Kidney (tissue), 13 donors: ENCODE measurements at regions not wholly inside any gene's neighbourhood (a gene's known extent, or its start where the extent isn't known, plus 50 kb on each side); places are given as distances from the start of the nearest gene placed in this dataset.
A peak's percentile ranks its signal among the peaks of the same experiment; 100 is the strongest.
"Not testable (repeated sequence)": the region's sequence is repeated elsewhere in the genome, so short reads cannot be mapped to it uniquely, and the experiment has no call there.

Experiments
- DNase-seq, 5 donors: peaks; one replicate each; pipeline ENCODE4 v3.0.0-alpha.2; 2013 to 2020
- FAIRE-seq: peaks from 2 replicates; lab custom pipeline; 2012; peaks lifted over from hg19 to GRCh38; lab: Jason Lieb, UNC
- H3K27ac ChIP-seq, 2 donors: one replicate each; pipeline ENCODE4 v1.7.0; 2013; ENCODE audit warnings: low read depth in 2 of 2, low read length in 2 of 2, inconsistent platforms in 1 of 2
- H3K27me3 ChIP-seq: one replicate; pipeline ENCODE4 v1.7.1; 2013; ENCODE audit warnings: low read length, inconsistent platforms; ENCODE audit not compliant: control insufficient read depth, insufficient read depth
- H3K36me3 ChIP-seq, 3 donors: one replicate each; pipeline versions ENCODE4 v1.7.0 to v1.7.1; 2013; ENCODE audit warnings: low read length in 3 of 3, control low read depth in 1 of 3, inconsistent platforms in 1 of 3; ENCODE audit not compliant: insufficient read depth in 3 of 3, control insufficient read depth in 2 of 3
- H3K4me1 ChIP-seq, 3 donors: one replicate each; pipeline versions ENCODE4 v1.7.0 to v1.7.1; 2013; ENCODE audit warnings: low read length in 3 of 3, inconsistent platforms in 1 of 3, low read depth in 1 of 3; ENCODE audit not compliant: control insufficient read depth in 2 of 3, insufficient read depth in 2 of 3
- H3K4me3 ChIP-seq, 3 donors: one replicate each; pipeline versions ENCODE4 v1.7.0 to v1.8.1; 2013; ENCODE audit warnings: low read length in 3 of 3, control low read depth in 1 of 3, inconsistent platforms in 1 of 3
- H3K9ac ChIP-seq, 3 donors: one replicate each; pipeline versions ENCODE4 v1.7.0 to v1.7.1; 2013; ENCODE audit warnings: low read length in 3 of 3, control low read depth in 1 of 3, inconsistent platforms in 1 of 3
- H3K9me3 ChIP-seq, 3 donors: one replicate each; pipeline versions ENCODE4 v1.7.0 to v1.7.1; 2013; ENCODE audit warnings: low read length in 3 of 3, control low read depth in 1 of 3, inconsistent platforms in 1 of 3; ENCODE audit not compliant: control insufficient read depth in 2 of 3, insufficient read depth in 1 of 3
- CTCF ChIP-seq: IDR thresholded peaks from 3 replicates; pipeline ENCODE4 v1.5.1; 2012; ENCODE audit warnings: mild to moderate bottlenecking, moderate library complexity, borderline replicate concordance; ENCODE audit not compliant: insufficient read depth; ENCODE audit errors: extremely low read depth
- intact Hi-C: fragments of 100-400 bp; cut with DNase I; formaldehyde crosslinking; loops from one replicate; pipeline ENCODE4 v1.11.1; 2022
- donor health status: control.
- donor health status: control.
- donor health status: control.
- donor health status: control.
- donor health status: control.
- donor health status: DM: yes; HTN: yes; CAD: no.
- donor health status: Normal renal cell carcinoma (clear cell type).

GRCh38 chr10:3375505-3375904, 202.9 kb upstream of the PITRM1 start:
- Histone ChIP-seq H3K9ac (no peak overlapping the region), H3K27me3 (no peaks in the 10 kb centered on the region), H3K36me3 (no peaks in the 10 kb centered on the region), H3K4me3 (no peak overlapping the region), H3K27ac (no peak overlapping the region), H3K9me3 (no peaks in the 10 kb centered on the region), H3K4me1 (no peaks in the 10 kb centered on the region)
- TF ChIP-seq CTCF = no peak
- intact Hi-C loops = no loop called here
- FAIRE-seq (no peak), DNase-seq (peak in 1 of 5 donors; percentile 22)

- no peaks in the 10 kb centered on the region for H3K36me3 ChIP-seq
- no peak overlapping the region for H3K9ac ChIP-seq
- FAIRE-seq (no peak), DNase-seq (no peak)
- H3K9me3 ChIP-seq = no peaks in the 10 kb centered on the region
- intact Hi-C loops = no loop called here
- H3K4me3 ChIP-seq = no peak overlapping the region
- no peaks in the 10 kb centered on the region for H3K4me1 ChIP-seq
- TF ChIP-seq CTCF = no peak
- no peak overlapping the region for H3K27ac ChIP-seq
- no peaks in the 10 kb centered on the region for H3K27me3 ChIP-seq
Observed at GRCh38 chr10:3374914-3375313, 202.3 kb upstream of the PITRM1 start.

- H3K9ac ChIP-seq, H3K4me1 ChIP-seq, H3K36me3 ChIP-seq, H3K9me3 ChIP-seq, H3K27ac ChIP-seq, intact Hi-C loops, H3K4me3 ChIP-seq, H3K27me3 ChIP-seq: not testable (repeated sequence)
- peak in 1 of 5 donors; percentile 35 for DNase-seq
- peak; percentile 17 for FAIRE-seq
Observed at GRCh38 chr10:3373374-3374027, 200.9 kb upstream of the PITRM1 start.

GRCh38 chr10:3372281-3372680, 199.7 kb upstream of the PITRM1 start:
- H3K4me1 ChIP-seq = no peaks in the 10 kb centered on the region
- TF ChIP-seq CTCF = no peak
- DNase-seq (peak in 1 of 5 donors; percentile 14), FAIRE-seq (no peak)
- intact Hi-C loops = no loop called here
- no peak overlapping the region for H3K27ac ChIP-seq
- no peak overlapping the region for H3K4me3 ChIP-seq
- H3K9me3 ChIP-seq = no peaks in the 10 kb centered on the region
- no peak overlapping the region for H3K9ac ChIP-seq
- H3K36me3 ChIP-seq = no peaks in the 10 kb centered on the region
- no peaks in the 10 kb centered on the region for H3K27me3 ChIP-seq

- H3K4me1 ChIP-seq, DNase-seq, H3K27ac ChIP-seq, H3K9me3 ChIP-seq, FAIRE-seq, H3K4me3 ChIP-seq, intact Hi-C loops, H3K27me3 ChIP-seq, H3K9ac ChIP-seq, H3K36me3 ChIP-seq: not testable (repeated sequence)
Observed at GRCh38 chr10:3371624-3372023, 199.0 kb upstream of the PITRM1 start.
